ENCODE measurements at regions not wholly inside any gene's neighbourhood (a gene's known extent, or its start where the extent isn't known, plus 50 kb on each side); places are given as distances from the start of the nearest gene placed in this dataset.

GRCh38 chr7:121587435-121587834 lies 191.3 kb upstream of the FAM3C start:
- H3K9me3 Mint-ChIP-seq (ENCODE audit: unreplicated experiment), result no peaks in the 10 kb centered on the region
- H3K27me3 Mint-ChIP-seq (ENCODE audit: unreplicated experiment), result no peaks in the 10 kb centered on the region
- no peaks in the 10 kb centered on the region for H3K4me1 Mint-ChIP-seq (ENCODE audit: unreplicated experiment)
- DNase-seq (ENCODE audit: low spot score), result no peak
- TF ChIP-seq CTCF (IDR thresholded peaks at IDR 0.05; ENCODE audit: unreplicated experiment), result no peak
- H3K36me3 Mint-ChIP-seq (ENCODE audit: low read depth, unreplicated experiment), result no peaks in the 10 kb centered on the region
- no peak overlapping the region for H3K27ac Mint-ChIP-seq (ENCODE audit: unreplicated experiment)
- H3K4me3 Mint-ChIP-seq (ENCODE audit: unreplicated experiment), result no peak overlapping the region

- Mint-ChIP-seq H3K4me3 (ENCODE audit: unreplicated experiment) (no peak overlapping the region), H3K27ac (ENCODE audit: unreplicated experiment) (no peak overlapping the region), H3K27me3 (ENCODE audit: unreplicated experiment) (peaks cover 4% of the 10 kb centered on the region), H3K4me1 (ENCODE audit: unreplicated experiment) (peaks cover 4% of the 10 kb centered on the region), H3K9me3 (ENCODE audit: unreplicated experiment) (no peaks in the 10 kb centered on the region), H3K36me3 (ENCODE audit: low read depth, unreplicated experiment) (no peaks in the 10 kb centered on the region)
- no peak for DNase-seq (ENCODE audit: low spot score)
- TF ChIP-seq CTCF (IDR thresholded peaks at IDR 0.05; ENCODE audit: unreplicated experiment), result no peak
Measured at GRCh38 chr7:121582258-121582657, 186.2 kb upstream of the FAM3C start.

- no peak for DNase-seq (ENCODE audit: low spot score)
- Mint-ChIP-seq H3K27me3 (ENCODE audit: unreplicated experiment) (peaks cover 4% of the 10 kb centered on the region), H3K9me3 (ENCODE audit: unreplicated experiment) (no peaks in the 10 kb centered on the region), H3K36me3 (ENCODE audit: low read depth, unreplicated experiment) (no peaks in the 10 kb centered on the region), H3K4me3 (ENCODE audit: unreplicated experiment) (no peak overlapping the region), H3K27ac (ENCODE audit: unreplicated experiment) (no peak overlapping the region), H3K4me1 (ENCODE audit: unreplicated experiment) (peaks cover 4% of the 10 kb centered on the region)
- TF ChIP-seq CTCF (IDR thresholded peaks at IDR 0.05; ENCODE audit: unreplicated experiment), result no peak
Measured at GRCh38 chr7:121579639-121580038, 183.5 kb upstream of the FAM3C start.

- Mint-ChIP-seq H3K27me3 (ENCODE audit: unreplicated experiment) (peaks cover 4% of the 10 kb centered on the region), H3K9me3 (ENCODE audit: unreplicated experiment) (no peaks in the 10 kb centered on the region), H3K36me3 (ENCODE audit: low read depth, unreplicated experiment) (no peaks in the 10 kb centered on the region), H3K4me3 (ENCODE audit: unreplicated experiment) (no peak overlapping the region), H3K27ac (ENCODE audit: unreplicated experiment) (no peak overlapping the region), H3K4me1 (ENCODE audit: unreplicated experiment) (peaks cover 4% of the 10 kb centered on the region)
- DNase-seq (ENCODE audit: low spot score), result no peak
- TF ChIP-seq CTCF (IDR thresholded peaks at IDR 0.05; ENCODE audit: unreplicated experiment), result no peak
Measured at GRCh38 chr7:121578669-121579068, 182.6 kb upstream of the FAM3C start.

GRCh38 chr7:121576148-121576917 lies 180.2 kb upstream of the FAM3C start:
- H3K27ac Mint-ChIP-seq (ENCODE audit: unreplicated experiment), result no peak overlapping the region
- no peaks in the 10 kb centered on the region for H3K9me3 Mint-ChIP-seq (ENCODE audit: unreplicated experiment)
- no peak for TF ChIP-seq CTCF (IDR thresholded peaks at IDR 0.05; ENCODE audit: unreplicated experiment)
- no peak overlapping the region for H3K4me3 Mint-ChIP-seq (ENCODE audit: unreplicated experiment)
- no peak for DNase-seq (ENCODE audit: low spot score)
- H3K36me3 Mint-ChIP-seq (ENCODE audit: low read depth, unreplicated experiment), result no peaks in the 10 kb centered on the region
- no peaks in the 10 kb centered on the region for H3K4me1 Mint-ChIP-seq (ENCODE audit: unreplicated experiment)
- peaks cover 2% of the 10 kb centered on the region for H3K27me3 Mint-ChIP-seq (ENCODE audit: unreplicated experiment)

All from endothelial cell (in vitro differentiated cells).